Stimulated activated CD8-positive, alpha-beta memory T cell treated with anti-CD3 and anti-CD28 coated beads, Interleukin-4, amount 100 ng/mL, for 48 hours (primary cell): ENCODE measurements at regions not wholly inside any gene's neighbourhood (a gene's known extent, or its start where the extent isn't known, plus 50 kb on each side); places are given as distances from the start of the nearest gene placed in this dataset.
A peak's percentile ranks its signal among the peaks of the same experiment; 100 is the strongest.

Source experiments
- DNase-seq: peaks from one replicate; pipeline ENCODE4 v3.0.0-alpha.2; 2020

GRCh38 chr3:68290333-68290732 is 635.9 kb upstream of the SUCLG2 start:
- no peak for DNase-seq

GRCh38 chr3:68288085-68288484 is 633.7 kb upstream of the SUCLG2 start:
- DNase-seq, result no peak

- DNase-seq, result no peak
Measured at GRCh38 chr3:68287101-68287500, 632.7 kb upstream of the SUCLG2 start.

GRCh38 chr3:68274286-68274685 is 619.9 kb upstream of the SUCLG2 start:
- DNase-seq, result no peak

- DNase-seq, result no peak
Measured at GRCh38 chr3:68271145-68271544, 616.7 kb upstream of the SUCLG2 start.

GRCh38 chr3:68256635-68257223 is 602.3 kb upstream of the SUCLG2 start:
- DNase-seq, result peak; percentile 27

GRCh38 chr3:68249265-68249664 is 594.9 kb upstream of the SUCLG2 start:
- no peak for DNase-seq

- no peak for DNase-seq
Measured at GRCh38 chr3:68242606-68243005, 588.2 kb upstream of the SUCLG2 start.

GRCh38 chr3:68239542-68239941 is 585.1 kb upstream of the SUCLG2 start:
- no peak for DNase-seq

- DNase-seq, result no peak
Measured at GRCh38 chr3:68234076-68234780, 579.8 kb upstream of the SUCLG2 start.

- DNase-seq, result no peak
Measured at GRCh38 chr3:68228856-68229255, 574.4 kb upstream of the SUCLG2 start.

- DNase-seq, result no peak
Measured at GRCh38 chr3:68220832-68221231, 566.4 kb upstream of the SUCLG2 start.

GRCh38 chr3:68211637-68212036 is 557.2 kb upstream of the SUCLG2 start:
- DNase-seq, result no peak

- no peak for DNase-seq
Measured at GRCh38 chr3:68210635-68211034, 556.2 kb upstream of the SUCLG2 start.

- no peak for DNase-seq
Measured at GRCh38 chr3:68207327-68207726, 552.9 kb upstream of the SUCLG2 start.

- no peak for DNase-seq
Measured at GRCh38 chr3:68206524-68207117, 552.2 kb upstream of the SUCLG2 start.

GRCh38 chr3:68186733-68187132 is 532.3 kb upstream of the SUCLG2 start:
- no peak for DNase-seq

- no peak for DNase-seq
Measured at GRCh38 chr3:68176600-68176999, 522.2 kb upstream of the SUCLG2 start.

- DNase-seq, result no peak
Measured at GRCh38 chr3:68173012-68173634, 518.7 kb upstream of the SUCLG2 start.

GRCh38 chr3:68172039-68172438 is 517.6 kb upstream of the SUCLG2 start:
- DNase-seq, result no peak

GRCh38 chr3:68163968-68164367 is 509.6 kb upstream of the SUCLG2 start:
- DNase-seq, result no peak

GRCh38 chr3:68163062-68163461 is 508.6 kb upstream of the SUCLG2 start:
- no peak for DNase-seq

GRCh38 chr3:68162644-68163043 is 508.2 kb upstream of the SUCLG2 start:
- DNase-seq, result no peak

- DNase-seq, result no peak
Measured at GRCh38 chr3:68151359-68151758, 496.9 kb upstream of the SUCLG2 start.
